GM12891 (cell line): ENCODE measurements at regions not wholly inside any gene's neighbourhood (a gene's known extent, or its start where the extent isn't known, plus 50 kb on each side); places are given as distances from the start of the nearest gene placed in this dataset.
"Not testable (repeated sequence)": the region's sequence is repeated elsewhere in the genome, so short reads cannot be mapped to it uniquely, and the experiment has no call there.

Experiments
- DNase-seq: peaks from one replicate; pipeline ENCODE4 v3.0.0; 2011; ENCODE audit warnings: low spot score; ENCODE audit not compliant: insufficient read length
- FAIRE-seq: peaks from 2 replicates; lab custom pipeline; 2011; peaks lifted over from hg19 to GRCh38; lab: Jason Lieb, UNC
- PAX5 ChIP-seq: IDR thresholded peaks from 2 replicates; pipeline ENCODE4 v1.6.1; 2011; ENCODE audit warnings: low read length, moderate library complexity, mild to moderate bottlenecking; ENCODE audit not compliant: insufficient read depth, severe bottlenecking
- POLR2A ChIP-seq: IDR thresholded peaks from 2 replicates; pipeline ENCODE4 v1.6.1; 2011; ENCODE audit warnings: low read depth, low read length, control low read depth
- POLR2AphosphoS5 ChIP-seq: IDR thresholded peaks from 2 replicates; pipeline ENCODE4 v1.6.1; 2011; ENCODE audit warnings: low read depth, low read length, control low read depth
- POU2F2 ChIP-seq: IDR thresholded peaks from 2 replicates; pipeline ENCODE4 v1.6.1; 2011; ENCODE audit warnings: low read depth, mild to moderate bottlenecking, control low read depth, low read length, moderate library complexity
- SPI1 ChIP-seq: IDR thresholded peaks from 2 replicates; pipeline ENCODE4 v1.6.1; 2011; ENCODE audit warnings: low read depth, low read length, control low read depth
- TAF1 ChIP-seq: IDR thresholded peaks from 2 replicates; pipeline ENCODE4 v1.6.1; 2011; ENCODE audit warnings: low read depth, low read length, control low read depth

DNA sequence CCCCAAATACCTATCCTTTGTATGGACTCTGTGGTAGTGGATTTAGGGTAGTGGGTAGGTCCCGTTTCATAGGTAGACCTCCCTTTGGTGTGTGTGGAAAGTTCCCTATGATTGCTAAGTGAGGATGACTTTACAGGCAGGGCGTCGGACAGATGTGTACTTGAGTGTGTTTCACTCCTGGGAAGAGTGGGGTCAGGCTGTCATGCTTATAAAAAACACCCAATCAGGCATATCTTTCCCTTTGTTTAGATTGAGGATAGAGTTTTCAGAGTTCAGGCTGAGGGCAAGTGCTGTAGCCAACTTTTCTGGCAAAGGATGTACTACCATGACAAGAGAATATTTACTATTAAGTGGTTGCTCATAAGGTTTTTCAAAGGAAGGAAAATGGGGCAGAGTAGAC is 242.0 kb downstream of the YTHDC2 start:
- TF ChIP-seq POLR2AphosphoS5 (no peak), POLR2A (no peak), POU2F2 (no peak), TAF1 (no peak), PAX5 (no peak), SPI1 (no peak)
- FAIRE-seq (no peak), DNase-seq (no peak)

- DNase-seq = no peak
- TF ChIP-seq SPI1 (no peak), POLR2A (no peak), POU2F2 (no peak), PAX5 (no peak), POLR2AphosphoS5 (no peak), TAF1 (no peak)
- no peak for FAIRE-seq
Observed at GRCh38 chr5:113757508-113757907, 244.0 kb downstream of the YTHDC2 start.

GRCh38 chr5:113759505-113759904 is 246.0 kb downstream of the YTHDC2 start:
- FAIRE-seq (no peak), DNase-seq (no peak)
- TF ChIP-seq POLR2A = no peak
- TF ChIP-seq POLR2AphosphoS5 = no peak
- no peak for TF ChIP-seq TAF1
- no peak for TF ChIP-seq POU2F2
- TF ChIP-seq PAX5 = no peak
- no peak for TF ChIP-seq SPI1

DNA sequence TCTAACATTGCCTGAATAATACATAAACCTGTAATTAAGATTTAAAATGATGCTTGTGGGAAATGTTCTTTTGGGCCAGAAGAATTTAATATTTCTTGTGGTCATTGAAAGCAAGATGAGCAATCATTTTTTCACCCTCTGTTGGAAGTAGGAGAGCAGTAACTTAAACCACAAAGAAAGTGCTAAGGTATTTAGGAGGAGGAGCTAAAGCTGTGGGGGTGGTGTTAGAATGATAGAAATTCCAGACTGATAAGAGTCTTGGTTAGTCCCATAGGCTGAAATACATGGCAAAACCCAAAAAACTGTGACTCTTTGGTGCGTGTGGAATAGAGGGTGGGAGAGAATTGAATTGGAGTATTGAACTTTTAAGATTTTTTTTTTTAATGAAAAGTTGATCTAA is 247.0 kb downstream of the YTHDC2 start:
- no peak for DNase-seq
- FAIRE-seq = no peak
- TF ChIP-seq POLR2AphosphoS5 = no peak

DNA sequence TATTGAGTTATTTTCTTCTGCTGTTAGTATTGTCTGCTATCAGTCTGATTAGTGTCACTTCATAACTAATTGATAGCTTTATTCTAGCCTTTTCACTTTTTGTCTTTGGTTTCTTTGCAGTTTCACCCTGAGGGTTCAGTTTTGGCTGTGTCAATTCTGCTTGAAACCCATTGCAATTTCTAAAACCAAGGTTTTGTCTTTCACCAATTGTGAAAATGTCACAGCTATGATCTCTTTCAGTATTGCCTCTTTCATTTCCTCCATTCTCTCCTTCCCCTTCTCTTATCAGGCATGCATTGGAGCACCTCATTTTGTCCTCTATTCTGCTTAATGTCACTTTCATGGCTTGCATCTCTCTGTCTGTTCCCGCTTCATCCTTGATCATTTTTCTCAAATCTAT is 248.1 kb downstream of the YTHDC2 start:
- no peak for FAIRE-seq
- no peak for DNase-seq
- TF ChIP-seq POLR2AphosphoS5 = no peak
- TF ChIP-seq PAX5 = no peak
- no peak for TF ChIP-seq POLR2A
- TF ChIP-seq SPI1 = no peak
- TF ChIP-seq TAF1 = no peak
- no peak for TF ChIP-seq POU2F2

DNA sequence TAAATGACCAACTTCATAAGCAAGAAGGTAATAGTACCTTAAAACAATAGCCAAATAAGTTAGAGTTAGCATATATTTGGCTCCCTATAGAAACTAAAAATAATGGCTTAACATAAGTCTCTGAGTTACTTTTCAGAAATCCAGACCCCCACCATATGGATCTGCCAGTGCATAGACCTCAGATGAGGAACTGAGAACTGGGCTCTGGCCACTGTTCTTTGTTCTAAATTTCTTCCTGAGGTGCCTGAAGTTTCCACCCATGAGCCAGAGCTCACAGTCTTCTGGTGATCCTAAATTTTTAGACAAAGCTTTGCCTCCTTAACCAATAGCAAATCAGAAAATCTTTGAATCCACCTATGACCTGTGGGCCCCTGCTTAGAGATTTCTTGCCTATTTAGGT is 250.9 kb downstream of the YTHDC2 start:
- TF ChIP-seq TAF1 (no peak), SPI1 (peak; percentile 54)
- FAIRE-seq = no peak
- no peak for DNase-seq

DNA sequence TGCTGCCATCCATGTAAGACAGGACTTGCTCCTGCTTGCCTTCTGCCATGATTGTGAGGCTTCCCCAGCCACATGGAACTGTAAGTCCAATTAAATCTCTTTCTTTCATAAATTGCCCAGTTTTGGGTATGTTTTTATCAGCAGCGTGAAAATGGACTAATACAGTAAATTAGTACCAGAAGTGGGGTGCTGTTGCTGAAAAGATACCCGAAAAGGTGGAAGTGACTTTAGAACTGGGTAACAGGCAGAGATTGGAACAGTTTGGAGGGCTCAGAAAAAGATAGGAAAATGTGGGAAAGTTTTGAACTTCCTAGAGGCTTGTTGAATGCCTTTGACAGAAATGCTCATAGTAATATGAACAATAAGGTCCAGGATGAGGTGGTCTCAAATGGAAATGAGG is 253.3 kb downstream of the YTHDC2 start:
- DNase-seq, FAIRE-seq: not testable (repeated sequence)

DNA sequence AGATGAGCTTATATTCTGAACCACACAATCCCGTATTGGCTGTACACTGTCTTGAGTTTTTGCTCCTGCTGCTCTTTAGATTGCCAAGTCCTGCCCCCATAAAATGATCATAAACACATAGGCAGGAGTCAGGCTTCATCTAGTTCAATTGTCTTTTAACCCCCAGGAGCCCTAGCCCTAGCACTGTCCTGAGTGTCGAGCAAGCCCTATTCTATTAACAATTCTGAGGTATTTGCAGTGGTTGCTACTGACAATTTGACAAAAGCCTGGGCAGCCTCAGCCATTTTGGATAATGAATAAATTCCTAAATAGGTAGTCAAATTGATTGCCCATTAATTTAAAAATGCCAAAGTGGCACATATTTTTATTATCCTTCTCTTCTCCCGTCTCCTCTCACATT is 257.2 kb downstream of the YTHDC2 start:
- TF ChIP-seq PAX5 (no peak), POLR2AphosphoS5 (no peak), SPI1 (no peak), POLR2A (no peak), TAF1 (no peak), POU2F2 (no peak)
- no peak for FAIRE-seq
- no peak for DNase-seq

GRCh38 chr5:113771483-113771882 is 258.0 kb downstream of the YTHDC2 start:
- FAIRE-seq = no peak
- DNase-seq = no peak
- TF ChIP-seq POU2F2 (0 out of 2 replicates have a peak, but pooled peaks have one; percentile 14), POLR2A (no peak)

DNA sequence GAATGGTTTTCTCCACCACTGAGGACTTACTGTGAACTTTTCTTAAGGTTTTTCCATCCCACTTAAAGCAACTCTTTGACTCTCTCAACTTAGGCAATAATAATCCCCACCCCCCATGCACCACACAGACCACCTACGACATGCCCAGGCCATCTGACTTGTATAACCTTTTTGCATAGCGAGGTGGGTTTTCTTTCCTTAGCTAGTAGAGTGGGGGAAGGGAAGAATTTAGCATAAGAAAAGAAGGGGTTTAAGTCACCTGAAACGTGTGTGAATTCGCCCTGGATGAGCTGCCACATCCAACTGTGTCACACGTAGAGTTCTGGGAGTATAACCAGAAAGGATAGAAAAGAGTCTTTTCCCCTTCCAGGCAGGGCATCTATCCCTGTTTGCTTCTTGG is 262.7 kb downstream of the YTHDC2 start:
- TF ChIP-seq PAX5 = no peak
- TF ChIP-seq POLR2AphosphoS5 = no peak
- no peak for TF ChIP-seq SPI1
- no peak for TF ChIP-seq POU2F2
- TF ChIP-seq TAF1 = no peak
- TF ChIP-seq POLR2A = no peak
- no peak for DNase-seq
- no peak for FAIRE-seq

DNA sequence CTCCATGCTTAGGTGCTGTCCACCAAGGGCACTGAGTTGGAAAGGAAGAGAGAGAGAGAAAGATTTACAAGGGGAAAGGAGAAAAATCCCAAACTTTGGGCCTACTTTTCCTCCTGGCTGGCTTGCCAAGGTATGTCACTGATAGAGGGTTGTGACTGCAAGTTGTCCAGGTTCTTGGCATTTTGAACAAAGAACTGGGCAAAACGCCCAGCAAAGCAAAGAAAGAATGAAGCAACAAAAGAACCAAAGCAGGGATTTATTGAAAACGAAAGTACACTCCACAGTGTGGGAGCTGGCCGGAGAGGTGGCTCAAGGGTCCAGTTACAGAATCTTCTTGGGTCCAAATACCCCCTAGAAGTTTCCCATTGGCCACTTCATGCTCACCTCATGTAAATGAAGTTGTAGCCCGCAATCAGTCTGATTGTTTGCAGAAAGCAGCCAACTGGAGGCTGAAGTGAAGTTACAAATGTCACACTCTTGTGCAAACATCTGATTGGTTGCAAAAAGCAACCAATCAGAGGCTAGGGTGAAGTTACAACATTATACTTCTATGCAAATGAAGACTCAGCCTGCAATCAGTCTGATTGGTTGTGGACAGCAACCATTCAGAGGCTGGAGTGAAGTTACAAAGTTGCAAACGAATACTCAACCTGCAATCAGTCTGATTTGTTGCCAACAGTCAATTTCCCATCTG is 263.5 kb downstream of the YTHDC2 start:
- FAIRE-seq = no peak
- no peak for TF ChIP-seq TAF1
- no peak for TF ChIP-seq POLR2A
- TF ChIP-seq POU2F2 = no peak
- no peak for TF ChIP-seq POLR2AphosphoS5
- TF ChIP-seq PAX5 = no peak
- TF ChIP-seq SPI1 = no peak
- DNase-seq = no peak
